ENCODE measurements at regions not wholly inside any gene's neighbourhood (a gene's known extent, or its start where the extent isn't known, plus 50 kb on each side); places are given as distances from the start of the nearest gene placed in this dataset.
"Not testable (repeated sequence)": the region's sequence is repeated elsewhere in the genome, so short reads cannot be mapped to it uniquely, and the experiment has no call there.

DNA sequence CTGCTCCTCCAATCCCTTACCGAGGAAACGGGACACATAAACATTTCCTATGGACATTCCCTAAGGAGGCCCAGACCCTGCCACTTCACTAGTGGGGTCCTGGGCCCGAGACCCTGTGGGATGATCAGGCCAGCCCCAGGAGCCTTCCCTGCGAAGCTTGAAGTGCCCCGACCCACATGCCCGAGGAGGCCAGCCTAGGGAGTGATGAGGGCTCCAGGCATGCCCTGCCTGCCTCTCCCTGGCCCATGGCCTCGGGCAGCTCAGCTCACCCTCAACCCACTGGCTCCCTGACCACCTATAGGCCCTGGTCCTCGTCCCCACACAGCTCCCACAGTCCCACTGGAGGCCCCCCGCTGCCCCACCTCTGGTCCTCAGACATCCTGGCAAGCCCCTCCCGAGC is 141.8 kb upstream of the FOXD4L5 start:
- TF ChIP-seq, protein P1, sequence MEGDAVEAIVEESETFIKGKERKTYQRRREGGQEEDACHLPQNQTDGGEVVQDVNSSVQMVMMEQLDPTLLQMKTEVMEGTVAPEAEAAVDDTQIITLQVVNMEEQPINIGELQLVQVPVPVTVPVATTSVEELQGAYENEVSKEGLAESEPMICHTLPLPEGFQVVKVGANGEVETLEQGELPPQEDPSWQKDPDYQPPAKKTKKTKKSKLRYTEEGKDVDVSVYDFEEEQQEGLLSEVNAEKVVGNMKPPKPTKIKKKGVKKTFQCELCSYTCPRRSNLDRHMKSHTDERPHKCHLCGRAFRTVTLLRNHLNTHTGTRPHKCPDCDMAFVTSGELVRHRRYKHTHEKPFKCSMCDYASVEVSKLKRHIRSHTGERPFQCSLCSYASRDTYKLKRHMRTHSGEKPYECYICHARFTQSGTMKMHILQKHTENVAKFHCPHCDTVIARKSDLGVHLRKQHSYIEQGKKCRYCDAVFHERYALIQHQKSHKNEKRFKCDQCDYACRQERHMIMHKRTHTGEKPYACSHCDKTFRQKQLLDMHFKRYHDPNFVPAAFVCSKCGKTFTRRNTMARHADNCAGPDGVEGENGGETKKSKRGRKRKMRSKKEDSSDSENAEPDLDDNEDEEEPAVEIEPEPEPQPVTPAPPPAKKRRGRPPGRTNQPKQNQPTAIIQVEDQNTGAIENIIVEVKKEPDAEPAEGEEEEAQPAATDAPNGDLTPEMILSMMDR (IDR thresholded peaks at IDR 0.05) = not testable (repeated sequence)
- not testable (repeated sequence) for TF ChIP-seq POLR2AphosphoS5 (IDR thresholded peaks at IDR 0.05)
